ENCODE measurements at regions not wholly inside any gene's neighbourhood (a gene's known extent, or its start where the extent isn't known, plus 50 kb on each side); places are given as distances from the start of the nearest gene placed in this dataset.

- TF ChIP-seq CTCF (conservative IDR thresholded peaks at IDR 0.05; ENCODE audit: low read length), result no peak
- no peak for TF ChIP-seq EZH2phosphoT487 (IDR thresholded peaks at IDR 0.05; ENCODE audit: borderline replicate concordance)
These were observed 141.3 kb downstream of the CD47 start for GRCh38 chr3:107949394-107949970.
